SK-N-SH (cell line): ENCODE measurements at regions not wholly inside any gene's neighbourhood (a gene's known extent, or its start where the extent isn't known, plus 50 kb on each side); places are given as distances from the start of the nearest gene placed in this dataset.

Source experiments
- CTCF ChIA-PET: fragments of 300-600, 350-600 bp; formaldehyde crosslinking; extraction: SDS; loops from one replicate; lab custom pipeline; 2021; lab: Yijun Ruan, JAX
- POLR2A ChIA-PET: fragments of 350-600 bp; sonication (Branson Sonifier 250); formaldehyde crosslinking; extraction: SDS; loops from one replicate; lab custom pipeline; 2020; ENCODE audit warnings: antibody characterized with exemption, inconsistent platforms; lab: Yijun Ruan, JAX
- DNase-seq: peaks from one replicate; pipeline ENCODE4 v3.0.0; 2012
- H2AFZ ChIP-seq: fragments of 200-600 bp; sonication (generic); 2 replicates; pipeline ENCODE4 v1.8.1; 2016; ENCODE audit warnings: antibody characterized with exemption, mild to moderate bottlenecking, low read depth
- H3F3A ChIP-seq: fragments of 200-600 bp; sonication (generic); replicated peaks from 2 replicates; pipeline ENCODE3; 2016; ENCODE audit warnings: antibody characterized with exemption, mild to moderate bottlenecking; ENCODE audit not compliant: insufficient read depth
- H3K27ac ChIP-seq, 2 experiments: fragments of 200-500 bp in 1 of 2; fragments of 200-600 bp in 1 of 2; sonication (Bioruptor generic) in 1 of 2; sonication (generic), shearing (Covaris generic) in 1 of 2; 2 replicates each; pipeline versions ENCODE4 v1.5.1 to v1.6.1; 2014 to 2016; ENCODE audit warnings: low read depth in 2 of 2, inconsistent platforms in 1 of 2, low read length in 1 of 2, mild to moderate bottlenecking in 1 of 2, mixed read lengths in 1 of 2
- H3K27me3 ChIP-seq: fragments of 200-600 bp; sonication (generic), shearing (Covaris generic); 2 replicates; pipeline ENCODE4 v1.6.1; 2016; ENCODE audit warnings: mixed run types; ENCODE audit not compliant: insufficient read depth
- H3K36me3 ChIP-seq, 2 experiments: fragments of 200-500 bp in 1 of 2; fragments of 200-600 bp in 1 of 2; sonication (Bioruptor generic) in 1 of 2; sonication (generic) in 1 of 2; replicated peaks in 1 of 2; 2 replicates each; pipeline versions ENCODE3 to v1.5.1; 2014 to 2016; ENCODE audit warnings: low read length in 1 of 2, mild to moderate bottlenecking in 1 of 2; ENCODE audit not compliant: insufficient read depth in 2 of 2, control insufficient read depth in 1 of 2
- H3K4me1 ChIP-seq, 2 experiments: fragments of 200-500 bp in 1 of 2; fragments of 200-600 bp in 1 of 2; sonication (Bioruptor generic) in 1 of 2; sonication (generic), shearing (Covaris generic) in 1 of 2; 2 replicates each; pipeline versions ENCODE4 v1.5.1 to v1.6.1; 2014 to 2016; ENCODE audit warnings: low read depth in 1 of 2, low read length in 1 of 2, mixed run types in 1 of 2; ENCODE audit not compliant: insufficient read depth in 2 of 2, control insufficient read depth in 1 of 2
- H3K4me2 ChIP-seq: fragments of 200-600 bp; sonication (generic), shearing (Covaris generic); 2 replicates; pipeline ENCODE4 v1.6.1; 2017; ENCODE audit warnings: mixed run types
- H3K4me3 ChIP-seq, 2 experiments: fragments of 200-500 bp in 1 of 2; fragments of 200-600 bp in 1 of 2; sonication (Bioruptor generic) in 1 of 2; sonication (generic), shearing (Covaris generic) in 1 of 2; 2 replicates each; pipeline versions ENCODE4 v1.5.1 to v1.8.1; 2014 to 2016; ENCODE audit warnings: low read depth in 2 of 2, inconsistent platforms in 1 of 2, low read length in 1 of 2, mild to moderate bottlenecking in 1 of 2, mixed read lengths in 1 of 2, moderate library complexity in 1 of 2
- H3K79me2 ChIP-seq: fragments of 200-600 bp; sonication (generic); 2 replicates; pipeline ENCODE4 v1.8.1; 2017; ENCODE audit warnings: mild to moderate bottlenecking; ENCODE audit not compliant: insufficient read depth
- H3K9ac ChIP-seq: fragments of 200-600 bp; sonication (generic); 2 replicates; pipeline ENCODE4 v1.6.1; 2017; ENCODE audit warnings: mixed run types
- H3K9me2 ChIP-seq: fragments of 200-600 bp; sonication (generic); 2 replicates; pipeline ENCODE4 v1.6.1; 2017; ENCODE audit warnings: mixed run types
- H3K9me3 ChIP-seq: fragments of 200-600 bp; sonication (generic); 2 replicates; pipeline ENCODE4 v1.6.1; 2017; ENCODE audit warnings: mixed run types, mild to moderate bottlenecking, moderate library complexity
- H4K20me1 ChIP-seq: fragments of 200-600 bp; sonication (generic); 2 replicates; pipeline ENCODE4 v1.6.1; 2017; ENCODE audit warnings: mild to moderate bottlenecking, mixed run types; ENCODE audit not compliant: insufficient read depth
- CHD2 ChIP-seq: fragments of 150-350 bp; IDR thresholded peaks from 2 replicates; pipeline ENCODE4 v1.6.1; 2018; ENCODE audit warnings: low read length; ENCODE audit not compliant: partially characterized antibody
- EP300 ChIP-seq, 2 experiments: IDR thresholded peaks; 2 replicates each; pipeline versions ENCODE4 v1.4.0 to v1.6.1; 2012; ENCODE audit warnings: borderline replicate concordance in 1 of 2, low read depth in 1 of 2, low read length in 1 of 2
- EZH2phosphoT487 ChIP-seq: fragments of 200-600 bp; sonication (generic); IDR thresholded peaks from 2 replicates; pipeline ENCODE4 v1.6.1; 2017; ENCODE audit warnings: low read depth, mixed run types, mild to moderate bottlenecking, antibody characterized with exemption, moderate library complexity, borderline replicate concordance
- FOSL2 ChIP-seq: IDR thresholded peaks from 2 replicates; pipeline ENCODE4 v1.4.0; 2012; ENCODE audit warnings: low read depth, mild to moderate bottlenecking, moderate library complexity, borderline replicate concordance
- FOXJ3 ChIP-seq: sonication (generic); formaldehyde crosslinking; IDR thresholded peaks from 2 replicates; pipeline ENCODE4 v1.5.1; 2020; ENCODE audit warnings: mild to moderate bottlenecking, missing genetic modification reagents
- FOXM1 ChIP-seq: IDR thresholded peaks from 2 replicates; pipeline ENCODE4 v1.4.0; 2012; ENCODE audit warnings: low read depth, mild to moderate bottlenecking
- MXI1 ChIP-seq: IDR thresholded peaks from 2 replicates; pipeline ENCODE4 v1.6.1; 2012; ENCODE audit warnings: mild to moderate bottlenecking, low read depth, low read length, improper control_type of control experiment
- NFIC ChIP-seq: IDR thresholded peaks from 2 replicates; pipeline ENCODE4 v1.4.0; 2012; ENCODE audit warnings: borderline replicate concordance
- POLR2AphosphoS5 ChIP-seq: IDR thresholded peaks from 2 replicates; pipeline ENCODE4 v1.6.1; 2012; ENCODE audit warnings: low read depth, low read length
- RAD21 ChIP-seq: IDR thresholded peaks from 2 replicates; pipeline ENCODE4 v1.6.1; 2012; ENCODE audit warnings: mild to moderate bottlenecking, low read length
- RCOR1 ChIP-seq: fragments of 150-350 bp; IDR thresholded peaks from 2 replicates; pipeline ENCODE4 v1.6.1; 2017; ENCODE audit warnings: antibody characterized with exemption, low read length
- RFX5 ChIP-seq: IDR thresholded peaks from 2 replicates; pipeline ENCODE4 v1.6.1; 2012; ENCODE audit warnings: mild to moderate bottlenecking, improper control_type of control experiment, low read length
- TEAD4 ChIP-seq: IDR thresholded peaks from 2 replicates; pipeline ENCODE4 v1.4.0; 2012; ENCODE audit warnings: mild to moderate bottlenecking, borderline replicate concordance; ENCODE audit not compliant: insufficient read depth
- YY1 ChIP-seq: IDR thresholded peaks from 2 replicates; pipeline ENCODE4 v1.4.0; 2012; ENCODE audit warnings: low read depth, mild to moderate bottlenecking
- WGBS: methylation state at CpG from one replicate; pipeline ENCODE4 v1.1.6; 2017; ENCODE audit warnings: low lambda C conversion rate; 5-methylcytosine and 5-hydroxymethylcytosine counted together
- TF ChIP-seq, protein P1 (sequence below): fragments of 150-350 bp; IDR thresholded peaks from 2 replicates; pipeline ENCODE4 v1.6.1; 2016; ENCODE audit warnings: mild to moderate bottlenecking, low read depth, low read length
- TF ChIP-seq, protein P2 (sequence below): IDR thresholded peaks from 2 replicates; pipeline ENCODE4; 2012
- TF ChIP-seq, protein P3 (sequence below): fragments of 150-350 bp; IDR thresholded peaks from 2 replicates; pipeline ENCODE4 v1.6.1; 2017; ENCODE audit warnings: antibody characterized with exemption, low read length, low read depth, borderline replicate concordance
- TF ChIP-seq, protein P4 (sequence below): IDR thresholded peaks from 2 replicates; pipeline ENCODE4 v1.4.0; 2012; ENCODE audit warnings: low read depth, borderline replicate concordance
- TF ChIP-seq, protein P5 (sequence below): IDR thresholded peaks from 2 replicates; pipeline ENCODE4 v1.4.0; 2012; ENCODE audit warnings: low read depth, borderline replicate concordance

DNA sequence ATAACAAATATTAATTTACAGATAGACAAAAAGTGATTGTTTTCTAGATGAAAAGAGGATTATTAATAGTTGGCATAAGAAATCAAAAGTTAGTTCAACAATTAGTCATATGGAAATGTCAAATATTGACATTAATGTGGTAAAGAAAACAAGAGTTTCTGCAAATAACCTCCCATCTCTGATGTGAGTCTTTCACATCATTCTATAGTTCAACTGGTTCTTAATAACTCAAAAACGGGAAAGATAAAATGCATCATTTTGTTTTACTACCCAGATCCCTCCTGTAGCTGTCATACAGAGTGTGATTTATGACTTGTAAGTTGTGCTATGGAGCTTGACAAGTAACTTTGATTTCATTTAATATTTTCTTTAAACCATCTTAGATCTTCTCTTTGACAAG lies 594.8 kb downstream of the ZWINT start:
- no peaks in the 10 kb centered on the region for H3K27me3 ChIP-seq
- H3K4me2 ChIP-seq = no peak overlapping the region
- DNase-seq = no peak
- no peak overlapping the region for H3K27ac ChIP-seq
- H3K36me3 ChIP-seq = no peaks in the 10 kb centered on the region
- H3K79me2 ChIP-seq = no peaks in the 10 kb centered on the region
- no peaks in the 10 kb centered on the region for H3F3A ChIP-seq
- 14% methylated on average over 1 of the region's 1 CpG for WGBS
- no peaks in the 10 kb centered on the region for H3K9me2 ChIP-seq
- H4K20me1 ChIP-seq = no peaks in the 10 kb centered on the region
- TF ChIP-seq, protein P1, sequence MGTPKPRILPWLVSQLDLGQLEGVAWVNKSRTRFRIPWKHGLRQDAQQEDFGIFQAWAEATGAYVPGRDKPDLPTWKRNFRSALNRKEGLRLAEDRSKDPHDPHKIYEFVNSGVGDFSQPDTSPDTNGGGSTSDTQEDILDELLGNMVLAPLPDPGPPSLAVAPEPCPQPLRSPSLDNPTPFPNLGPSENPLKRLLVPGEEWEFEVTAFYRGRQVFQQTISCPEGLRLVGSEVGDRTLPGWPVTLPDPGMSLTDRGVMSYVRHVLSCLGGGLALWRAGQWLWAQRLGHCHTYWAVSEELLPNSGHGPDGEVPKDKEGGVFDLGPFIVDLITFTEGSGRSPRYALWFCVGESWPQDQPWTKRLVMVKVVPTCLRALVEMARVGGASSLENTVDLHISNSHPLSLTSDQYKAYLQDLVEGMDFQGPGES = no peak
- TF ChIP-seq CHD2 (no peak), TEAD4 (no peak), RCOR1 (no peak), FOXJ3 (CRISPR knock-in tag) (no peak), NFIC (no peak), POLR2AphosphoS5 (no peak), EP300 (IDR thresholded peaks at IDR 0.05; ENCODE audit: borderline replicate concordance in 1 of 2, low read depth in 1 of 2, low read length in 1 of 2) (no peak), EZH2phosphoT487 (no peak), MXI1 (no peak), RAD21 (no peak), YY1 (no peak), RFX5 (no peak), FOXM1 (no peak), FOSL2 (no peak)
- TF ChIP-seq, protein P2, sequence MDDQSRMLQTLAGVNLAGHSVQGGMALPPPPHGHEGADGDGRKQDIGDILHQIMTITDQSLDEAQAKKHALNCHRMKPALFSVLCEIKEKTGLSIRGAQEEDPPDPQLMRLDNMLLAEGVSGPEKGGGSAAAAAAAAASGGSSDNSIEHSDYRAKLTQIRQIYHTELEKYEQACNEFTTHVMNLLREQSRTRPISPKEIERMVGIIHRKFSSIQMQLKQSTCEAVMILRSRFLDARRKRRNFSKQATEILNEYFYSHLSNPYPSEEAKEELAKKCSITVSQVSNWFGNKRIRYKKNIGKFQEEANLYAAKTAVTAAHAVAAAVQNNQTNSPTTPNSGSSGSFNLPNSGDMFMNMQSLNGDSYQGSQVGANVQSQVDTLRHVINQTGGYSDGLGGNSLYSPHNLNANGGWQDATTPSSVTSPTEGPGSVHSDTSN = no peak
- TF ChIP-seq, protein P3, sequence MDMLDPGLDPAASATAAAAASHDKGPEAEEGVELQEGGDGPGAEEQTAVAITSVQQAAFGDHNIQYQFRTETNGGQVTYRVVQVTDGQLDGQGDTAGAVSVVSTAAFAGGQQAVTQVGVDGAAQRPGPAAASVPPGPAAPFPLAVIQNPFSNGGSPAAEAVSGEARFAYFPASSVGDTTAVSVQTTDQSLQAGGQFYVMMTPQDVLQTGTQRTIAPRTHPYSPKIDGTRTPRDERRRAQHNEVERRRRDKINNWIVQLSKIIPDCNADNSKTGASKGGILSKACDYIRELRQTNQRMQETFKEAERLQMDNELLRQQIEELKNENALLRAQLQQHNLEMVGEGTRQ = no peak
- TF ChIP-seq, protein P4, sequence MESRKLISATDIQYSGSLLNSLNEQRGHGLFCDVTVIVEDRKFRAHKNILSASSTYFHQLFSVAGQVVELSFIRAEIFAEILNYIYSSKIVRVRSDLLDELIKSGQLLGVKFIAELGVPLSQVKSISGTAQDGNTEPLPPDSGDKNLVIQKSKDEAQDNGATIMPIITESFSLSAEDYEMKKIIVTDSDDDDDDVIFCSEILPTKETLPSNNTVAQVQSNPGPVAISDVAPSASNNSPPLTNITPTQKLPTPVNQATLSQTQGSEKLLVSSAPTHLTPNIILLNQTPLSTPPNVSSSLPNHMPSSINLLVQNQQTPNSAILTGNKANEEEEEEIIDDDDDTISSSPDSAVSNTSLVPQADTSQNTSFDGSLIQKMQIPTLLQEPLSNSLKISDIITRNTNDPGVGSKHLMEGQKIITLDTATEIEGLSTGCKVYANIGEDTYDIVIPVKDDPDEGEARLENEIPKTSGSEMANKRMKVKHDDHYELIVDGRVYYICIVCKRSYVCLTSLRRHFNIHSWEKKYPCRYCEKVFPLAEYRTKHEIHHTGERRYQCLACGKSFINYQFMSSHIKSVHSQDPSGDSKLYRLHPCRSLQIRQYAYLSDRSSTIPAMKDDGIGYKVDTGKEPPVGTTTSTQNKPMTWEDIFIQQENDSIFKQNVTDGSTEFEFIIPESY = no peak
- TF ChIP-seq, protein P5, sequence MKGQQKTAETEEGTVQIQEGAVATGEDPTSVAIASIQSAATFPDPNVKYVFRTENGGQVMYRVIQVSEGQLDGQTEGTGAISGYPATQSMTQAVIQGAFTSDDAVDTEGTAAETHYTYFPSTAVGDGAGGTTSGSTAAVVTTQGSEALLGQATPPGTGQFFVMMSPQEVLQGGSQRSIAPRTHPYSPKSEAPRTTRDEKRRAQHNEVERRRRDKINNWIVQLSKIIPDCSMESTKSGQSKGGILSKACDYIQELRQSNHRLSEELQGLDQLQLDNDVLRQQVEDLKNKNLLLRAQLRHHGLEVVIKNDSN = no peak
- H3K9ac ChIP-seq = no peak overlapping the region
- H3K4me3 ChIP-seq = no peak overlapping the region
- no peaks in the 10 kb centered on the region for H3K4me1 ChIP-seq
- H3K9me3 ChIP-seq = no peaks in the 10 kb centered on the region; the same call in 1 of the 2 replicates
- no peak overlapping the region for H2AFZ ChIP-seq
- CTCF ChIA-PET = interaction anchor here (1.0 kb wide), 1 partner anchor 15 kb away, joined by 3 read pairs; no protein-coding TSS in a partner anchor
- POLR2A ChIA-PET = no interaction called here
